Stimulated activated memory B cell treated with anti-CD40 and anti-IgM and Interleukin-4, amounts not matched to agents 10 μg/mL and 1 μg/mL and 100 μg/mL, for 72 hours (primary cell): ENCODE measurements at regions not wholly inside any gene's neighbourhood (a gene's known extent, or its start where the extent isn't known, plus 50 kb on each side); places are given as distances from the start of the nearest gene placed in this dataset.
A peak's percentile ranks its signal among the peaks of the same experiment; 100 is the strongest.

ENCODE experiments used
- ATAC-seq: fragments of 150-1000 bp; cut with Tn5 transposase; 2 replicates; pipeline ENCODE4 v1.10.0; 2021
- H3K27ac Mint-ChIP-seq: one replicate; pipeline ENCODE4 v1.8.0; 2022; ENCODE audit warnings: mild to moderate bottlenecking, mixed read lengths
- H3K27me3 Mint-ChIP-seq: one replicate; pipeline ENCODE4 v1.8.0; 2022; ENCODE audit warnings: mixed read lengths
- H3K36me3 Mint-ChIP-seq: one replicate; pipeline ENCODE4 v1.8.0; 2022; ENCODE audit warnings: mixed read lengths
- H3K4me1 Mint-ChIP-seq: one replicate; pipeline ENCODE4 v1.8.0; 2022; ENCODE audit warnings: mixed read lengths
- H3K4me3 Mint-ChIP-seq: one replicate; pipeline ENCODE4 v1.8.0; 2022; ENCODE audit warnings: mild to moderate bottlenecking, moderate library complexity, mixed read lengths
- H3K9me3 Mint-ChIP-seq: one replicate; pipeline ENCODE4 v1.8.0; 2022; ENCODE audit warnings: mixed read lengths

DNA sequence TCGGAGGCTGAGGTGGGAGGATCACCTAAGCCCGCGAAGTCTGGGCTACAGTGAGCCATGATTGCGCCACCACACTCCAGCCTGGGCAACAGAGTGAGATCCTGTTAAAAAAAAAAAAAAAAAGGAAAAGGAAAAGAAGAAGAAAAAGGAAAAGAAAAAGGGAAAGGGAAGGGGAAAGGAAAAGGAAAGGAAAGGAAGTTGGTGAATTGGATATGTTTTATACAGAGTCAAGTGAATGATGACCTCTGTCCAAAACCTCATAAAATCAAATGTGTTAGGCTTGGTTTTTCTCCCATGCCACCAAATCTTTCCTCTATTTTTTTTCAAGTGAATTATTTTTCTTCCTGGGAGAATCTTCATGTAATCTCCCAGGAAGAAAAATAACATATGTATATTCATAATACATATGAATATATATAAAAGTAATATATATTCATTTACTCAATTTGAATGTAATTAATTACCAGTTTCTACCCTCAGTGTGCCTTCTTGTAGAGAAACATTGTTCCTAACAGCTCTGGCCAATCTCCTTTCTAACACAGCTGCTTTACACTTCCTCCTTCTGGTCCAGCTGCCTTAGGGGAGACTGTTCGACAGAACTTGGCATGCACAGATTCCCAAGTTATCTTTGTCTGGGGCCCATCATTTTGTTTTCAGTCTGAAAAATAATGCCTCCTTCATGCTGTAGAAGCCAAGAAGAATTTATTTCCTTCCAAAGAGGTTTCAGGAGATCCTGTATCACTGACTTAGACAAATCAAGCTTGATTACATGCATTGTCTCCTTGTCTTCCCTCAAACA is 111.9 kb downstream of the CCDC34 start:
- no peak overlapping the region for H3K4me3 Mint-ChIP-seq
- ATAC-seq, result no peak

DNA sequence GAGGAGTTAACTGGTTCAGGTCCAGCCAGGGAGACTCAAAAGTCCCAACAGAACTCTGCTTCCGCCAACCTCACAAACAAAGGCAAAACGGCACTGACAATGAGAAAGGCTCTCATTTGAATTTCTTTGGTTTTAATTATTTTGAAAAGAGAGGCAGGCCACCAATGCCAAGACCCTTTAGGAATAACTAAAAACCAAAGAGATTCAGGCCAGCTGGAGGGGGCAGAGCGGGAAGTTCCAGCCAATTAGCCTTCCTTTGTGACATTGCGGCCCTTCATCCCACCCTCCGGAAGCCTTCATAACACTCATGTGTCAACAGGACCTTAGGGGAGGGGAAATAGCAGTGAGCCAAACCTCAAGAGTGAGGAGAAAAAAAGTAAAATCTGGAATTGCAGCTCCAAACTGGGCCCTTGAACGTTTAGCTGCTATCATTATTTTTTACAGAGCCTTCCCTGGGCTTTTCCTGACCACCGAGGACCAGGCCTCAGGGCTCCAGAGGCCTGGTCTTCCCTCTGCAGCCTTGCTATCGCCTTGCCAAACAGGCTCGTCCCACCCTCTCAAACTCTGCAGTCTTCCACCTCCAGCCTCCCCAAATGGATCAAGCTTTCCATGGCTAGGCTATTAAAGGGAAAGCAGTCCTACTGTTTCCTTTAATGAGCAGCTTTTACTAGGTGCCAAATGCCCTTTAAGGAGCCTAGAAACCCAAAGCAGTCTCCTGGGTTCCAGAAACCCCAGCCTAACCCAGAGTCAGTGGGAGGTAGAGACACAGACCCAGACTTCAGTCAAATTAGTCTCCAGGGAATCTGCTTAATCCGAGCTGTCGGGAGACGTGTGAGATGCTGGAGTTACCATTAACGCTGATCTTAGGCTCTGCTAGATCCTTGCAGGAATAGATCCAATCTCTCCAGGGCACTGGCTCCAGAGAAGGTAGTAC is 114.2 kb downstream of the CCDC34 start:
- H3K36me3 Mint-ChIP-seq, result no peaks in the 10 kb centered on the region
- ATAC-seq, result peak; percentile 12
- no peak overlapping the region for H3K4me3 Mint-ChIP-seq
- peaks cover 3% of the 10 kb centered on the region for H3K27me3 Mint-ChIP-seq
- H3K4me1 Mint-ChIP-seq, result no peaks in the 10 kb centered on the region
- H3K9me3 Mint-ChIP-seq, result no peaks in the 10 kb centered on the region
- no peak overlapping the region for H3K27ac Mint-ChIP-seq

More for the DNA sequence above, 111.9 kb downstream of the CCDC34 start:
- Mint-ChIP-seq H3K27ac (no peak overlapping the region), H3K27me3 (peaks cover 5% of the 10 kb centered on the region), H3K9me3 (peaks cover 2% of the 10 kb centered on the region), H3K36me3 (no peaks in the 10 kb centered on the region), H3K4me1 (no peaks in the 10 kb centered on the region)

DNA sequence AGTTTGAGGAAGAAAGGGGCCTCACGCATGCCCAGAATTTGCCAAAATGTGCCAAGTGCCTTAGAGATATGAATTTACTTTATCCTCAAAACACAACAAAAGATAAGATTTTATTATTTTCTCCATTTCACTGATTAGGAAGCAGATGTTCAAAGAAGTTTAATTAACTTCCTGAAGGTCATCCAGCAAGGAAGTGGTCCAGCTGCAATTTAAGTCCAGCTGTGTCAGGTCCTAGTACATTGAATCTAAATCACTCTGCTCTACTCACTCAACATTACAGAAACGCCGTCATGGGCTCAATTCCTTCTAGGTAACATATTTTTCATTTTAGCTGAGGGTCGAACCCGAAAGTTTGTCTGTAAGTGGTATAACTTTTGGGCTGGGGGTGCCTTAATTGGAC is 115.4 kb downstream of the CCDC34 start:
- Mint-ChIP-seq H3K27me3 (peaks cover 9% of the 10 kb centered on the region), H3K27ac (no peak overlapping the region), H3K4me1 (no peaks in the 10 kb centered on the region), H3K9me3 (no peaks in the 10 kb centered on the region), H3K36me3 (no peaks in the 10 kb centered on the region), H3K4me3 (no peak overlapping the region)
- ATAC-seq, result no peak

DNA sequence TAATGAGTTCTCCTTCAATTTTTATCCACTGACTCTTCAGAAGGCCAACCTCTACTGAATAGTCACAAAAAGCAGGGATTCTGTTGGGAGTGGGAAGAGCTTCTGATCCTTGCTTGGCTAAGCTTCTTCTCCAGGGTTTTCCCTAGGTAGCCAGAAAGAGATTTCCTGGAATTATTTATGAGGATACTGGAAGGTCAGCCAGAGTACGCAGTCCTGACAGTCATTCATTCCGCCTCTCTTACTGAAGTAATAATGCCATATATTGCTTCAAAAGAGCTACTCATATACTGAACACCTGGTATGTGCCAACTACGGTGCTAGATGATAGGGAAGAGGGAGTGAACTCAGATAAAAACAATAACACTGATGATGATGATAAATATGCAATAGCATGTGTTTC is 116.1 kb downstream of the CCDC34 start:
- H3K4me3 Mint-ChIP-seq, result no peak overlapping the region
- H3K4me1 Mint-ChIP-seq, result no peaks in the 10 kb centered on the region
- H3K36me3 Mint-ChIP-seq, result no peaks in the 10 kb centered on the region
- ATAC-seq, result no peak
- peaks cover 9% of the 10 kb centered on the region for H3K27me3 Mint-ChIP-seq
- no peak overlapping the region for H3K27ac Mint-ChIP-seq
- H3K9me3 Mint-ChIP-seq, result no peaks in the 10 kb centered on the region

DNA sequence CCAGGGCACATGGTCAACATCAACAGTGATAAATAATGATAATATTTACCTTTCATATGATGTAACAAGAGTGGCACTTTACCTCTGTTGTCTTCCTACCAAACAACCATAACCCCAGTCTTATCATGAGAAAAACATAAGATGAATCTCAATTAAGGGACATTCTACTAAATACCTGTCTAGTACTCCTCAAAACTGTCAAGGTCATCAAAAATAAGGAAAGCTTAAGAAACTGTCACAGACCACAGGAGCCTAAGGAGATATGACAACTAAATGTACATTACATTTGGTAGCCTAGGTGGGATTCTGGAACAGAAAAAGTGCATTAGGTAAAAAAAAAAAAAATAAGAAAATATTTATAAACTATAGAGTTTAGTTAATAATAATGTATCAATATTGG is 118.1 kb downstream of the CCDC34 start:
- peaks cover 9% of the 10 kb centered on the region for H3K27me3 Mint-ChIP-seq
- H3K27ac Mint-ChIP-seq, result no peak overlapping the region
- no peaks in the 10 kb centered on the region for H3K36me3 Mint-ChIP-seq
- H3K4me1 Mint-ChIP-seq, result no peaks in the 10 kb centered on the region
- no peaks in the 10 kb centered on the region for H3K9me3 Mint-ChIP-seq
- no peak overlapping the region for H3K4me3 Mint-ChIP-seq
- no peak for ATAC-seq

GRCh38 chr11:27242591-27242990 is 120.4 kb downstream of the CCDC34 start:
- Mint-ChIP-seq H3K4me3 (no peak overlapping the region), H3K27me3 (peaks cover 9% of the 10 kb centered on the region), H3K27ac (no peak overlapping the region), H3K9me3 (no peaks in the 10 kb centered on the region), H3K36me3 (no peaks in the 10 kb centered on the region), H3K4me1 (no peaks in the 10 kb centered on the region)
- ATAC-seq, result no peak

DNA sequence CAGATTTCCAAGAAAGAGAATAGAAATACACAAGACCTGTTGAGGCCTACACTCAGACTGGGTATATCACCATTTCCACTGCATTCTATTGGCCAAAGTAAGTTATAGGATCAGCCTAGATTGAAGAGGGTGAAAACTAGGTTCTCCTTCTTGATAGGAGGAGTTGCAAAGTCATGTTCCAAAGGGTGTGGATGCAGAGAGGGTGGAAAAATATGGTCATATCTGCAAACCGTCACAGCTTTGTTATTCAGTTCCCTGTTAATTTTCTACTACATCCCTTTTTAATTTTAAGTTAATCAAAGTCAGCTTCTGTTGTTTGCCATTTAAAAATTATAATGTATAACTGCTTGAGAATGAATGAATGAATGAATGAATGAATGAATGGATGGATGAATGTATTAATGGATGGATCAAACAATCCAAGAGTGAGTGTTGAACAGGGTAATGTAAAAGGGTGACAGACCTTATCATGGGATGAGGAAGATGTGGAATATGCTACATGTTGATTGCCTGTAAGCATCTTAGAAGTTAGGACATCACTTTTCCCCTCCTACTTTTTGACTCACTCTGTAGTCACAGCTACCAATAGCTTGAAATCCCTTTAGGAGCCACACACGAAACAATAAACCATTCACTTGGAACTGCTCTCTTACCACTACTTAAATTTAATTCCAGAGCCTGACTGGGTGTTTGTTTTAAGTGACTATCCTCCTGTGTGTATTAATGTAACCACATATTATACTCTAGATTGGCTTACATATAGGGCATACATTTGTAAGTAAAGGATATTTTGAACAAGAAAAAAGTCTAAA is 121.5 kb downstream of the CCDC34 start:
- H3K4me3 Mint-ChIP-seq, result no peak overlapping the region
- no peaks in the 10 kb centered on the region for H3K4me1 Mint-ChIP-seq
- no peak for ATAC-seq
- peaks cover 9% of the 10 kb centered on the region for H3K27me3 Mint-ChIP-seq
- H3K36me3 Mint-ChIP-seq, result no peaks in the 10 kb centered on the region
- H3K9me3 Mint-ChIP-seq, result no peaks in the 10 kb centered on the region
- no peak overlapping the region for H3K27ac Mint-ChIP-seq

DNA sequence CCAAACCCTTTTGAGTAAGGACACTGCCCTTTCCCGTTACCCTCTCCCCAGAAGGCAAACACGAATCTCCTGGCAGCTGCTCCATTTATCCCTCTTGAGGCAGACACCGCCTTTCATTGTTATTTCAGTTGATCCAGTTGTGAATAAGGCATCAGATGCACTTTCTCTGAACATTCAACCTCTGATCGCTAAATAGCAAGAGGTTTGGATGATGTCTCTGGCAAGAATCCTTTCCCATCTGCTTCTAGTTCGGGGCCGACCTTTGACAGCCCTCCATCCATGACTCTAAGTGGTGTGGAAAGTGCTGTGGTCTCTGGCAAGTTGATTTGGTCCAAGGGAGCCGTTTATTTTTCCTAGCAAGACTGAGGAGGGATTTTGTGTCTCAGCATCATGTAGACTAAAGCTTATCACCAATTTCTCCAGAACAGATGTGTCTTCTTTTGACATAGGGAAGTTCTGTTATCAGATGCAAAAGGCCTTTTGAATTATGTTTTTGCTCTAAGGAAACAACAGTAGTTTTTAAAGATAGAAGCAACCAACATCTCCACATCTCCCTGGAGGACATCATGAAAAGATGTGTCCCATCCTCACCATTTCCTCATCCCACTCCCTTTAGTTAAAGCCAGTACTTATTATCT is 123.6 kb downstream of the CCDC34 start:
- ATAC-seq, result no peak
- Mint-ChIP-seq H3K4me1 (peaks cover 10% of the 10 kb centered on the region), H3K9me3 (no peaks in the 10 kb centered on the region), H3K36me3 (no peaks in the 10 kb centered on the region), H3K27ac (peak overlapping the region; percentile 25), H3K4me3 (no peak overlapping the region), H3K27me3 (peaks cover 9% of the 10 kb centered on the region)

DNA sequence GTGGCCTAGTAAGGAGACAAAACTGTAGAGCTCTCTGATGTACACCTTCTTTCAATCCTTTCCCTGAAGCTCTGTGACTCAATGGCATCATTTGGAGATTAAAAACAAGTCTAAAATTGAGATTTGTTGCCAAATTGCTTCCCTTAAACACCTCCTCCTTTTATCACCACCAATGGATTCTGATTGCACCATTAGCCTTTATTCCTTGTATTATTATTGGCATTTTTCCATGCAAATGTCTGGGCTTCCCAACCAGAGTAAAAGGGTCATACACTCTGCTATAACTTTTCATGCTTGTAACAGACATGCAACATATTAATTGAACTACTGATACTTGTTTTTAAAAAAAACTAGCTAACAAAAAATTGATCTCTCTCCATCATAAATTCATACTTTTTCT is 124.2 kb downstream of the CCDC34 start:
- no peak for ATAC-seq
- H3K4me1 Mint-ChIP-seq, result peaks cover 16% of the 10 kb centered on the region
- H3K36me3 Mint-ChIP-seq, result no peaks in the 10 kb centered on the region
- H3K27me3 Mint-ChIP-seq, result peaks cover 5% of the 10 kb centered on the region
- H3K27ac Mint-ChIP-seq, result no peak overlapping the region
- no peak overlapping the region for H3K4me3 Mint-ChIP-seq
- H3K9me3 Mint-ChIP-seq, result no peaks in the 10 kb centered on the region

DNA sequence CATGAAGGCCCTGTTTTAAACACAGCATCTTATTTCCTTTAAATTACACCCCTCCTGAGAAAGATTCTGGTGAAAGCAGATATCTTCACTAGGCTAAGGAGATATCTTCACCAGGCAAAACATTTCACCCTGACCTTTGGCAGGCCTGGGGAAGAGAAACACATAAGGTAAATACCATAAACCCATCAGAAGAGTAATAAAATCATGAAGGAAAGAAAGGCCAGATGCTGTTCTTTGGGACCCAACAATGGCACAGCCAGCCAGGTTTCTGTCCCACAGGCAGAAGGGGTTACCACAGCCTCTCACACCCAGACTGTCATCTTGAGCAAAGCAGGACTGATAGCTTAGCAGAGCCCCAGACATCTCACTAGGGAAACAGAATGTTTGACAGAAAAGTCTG is 125.4 kb downstream of the CCDC34 start:
- no peak overlapping the region for H3K4me3 Mint-ChIP-seq
- no peak for ATAC-seq
- no peak overlapping the region for H3K27ac Mint-ChIP-seq
- no peaks in the 10 kb centered on the region for H3K9me3 Mint-ChIP-seq
- peaks cover 26% of the 10 kb centered on the region for H3K4me1 Mint-ChIP-seq
- H3K36me3 Mint-ChIP-seq, result no peaks in the 10 kb centered on the region
- H3K27me3 Mint-ChIP-seq, result no peaks in the 10 kb centered on the region

- H3K27me3 Mint-ChIP-seq, result no peaks in the 10 kb centered on the region
- no peak for ATAC-seq
- H3K4me1 Mint-ChIP-seq, result peaks cover 26% of the 10 kb centered on the region
- H3K9me3 Mint-ChIP-seq, result no peaks in the 10 kb centered on the region
- no peak overlapping the region for H3K4me3 Mint-ChIP-seq
- no peaks in the 10 kb centered on the region for H3K36me3 Mint-ChIP-seq
- H3K27ac Mint-ChIP-seq, result peak overlapping the region; percentile 97
Measured at GRCh38 chr11:27234961-27235360, 128.1 kb downstream of the CCDC34 start.

DNA sequence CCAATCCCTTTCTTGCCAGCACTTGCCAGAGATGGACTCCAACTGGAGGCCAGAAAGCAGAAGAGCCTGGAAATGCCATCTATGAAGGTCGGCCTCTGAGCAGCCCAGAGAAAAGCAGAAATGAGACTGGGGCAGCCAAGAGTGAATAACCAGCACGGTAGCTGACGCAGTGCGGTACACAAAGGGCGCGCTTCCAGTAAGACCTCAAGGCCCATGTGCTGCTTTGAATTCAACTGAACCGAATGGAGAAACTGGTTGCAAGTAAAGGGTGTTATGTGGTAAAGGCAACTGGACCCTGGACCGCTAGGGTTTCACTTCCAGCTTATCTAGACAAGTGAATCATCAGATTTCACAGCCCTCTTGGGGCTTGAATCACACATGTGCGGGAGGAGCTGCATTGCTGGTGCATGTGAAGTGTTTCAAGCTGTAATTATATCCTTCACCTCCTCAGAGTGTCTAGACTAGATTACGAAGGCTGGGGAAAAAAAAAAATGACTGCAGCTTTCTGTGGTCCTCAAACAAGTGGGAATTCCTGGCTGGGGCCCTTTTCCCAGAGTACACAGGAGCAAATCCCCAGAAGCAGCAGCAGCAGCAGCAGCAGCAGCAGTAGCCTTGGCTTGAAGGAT is 128.9 kb downstream of the CCDC34 start:
- no peaks in the 10 kb centered on the region for H3K9me3 Mint-ChIP-seq
- no peaks in the 10 kb centered on the region for H3K27me3 Mint-ChIP-seq
- peak overlapping the region; percentile 58 for H3K4me3 Mint-ChIP-seq
- H3K36me3 Mint-ChIP-seq, result no peaks in the 10 kb centered on the region
- peaks cover 26% of the 10 kb centered on the region for H3K4me1 Mint-ChIP-seq
- H3K27ac Mint-ChIP-seq, result peak overlapping the region; percentile 97
- peak; percentile 97 for ATAC-seq

- H3K27me3 Mint-ChIP-seq, result no peaks in the 10 kb centered on the region
- peak overlapping the region; percentile 58 for H3K4me3 Mint-ChIP-seq
- peak overlapping the region; percentile 97 for H3K27ac Mint-ChIP-seq
- H3K9me3 Mint-ChIP-seq, result no peaks in the 10 kb centered on the region
- H3K4me1 Mint-ChIP-seq, result peaks cover 26% of the 10 kb centered on the region
- peak; percentile 64 for ATAC-seq
- H3K36me3 Mint-ChIP-seq, result no peaks in the 10 kb centered on the region
Measured at GRCh38 chr11:27233654-27234042, 129.4 kb downstream of the CCDC34 start.

GRCh38 chr11:27231530-27231929 is 131.5 kb downstream of the CCDC34 start:
- peaks cover 26% of the 10 kb centered on the region for H3K4me1 Mint-ChIP-seq
- no peak overlapping the region for H3K4me3 Mint-ChIP-seq
- H3K9me3 Mint-ChIP-seq, result no peaks in the 10 kb centered on the region
- no peak for ATAC-seq
- H3K36me3 Mint-ChIP-seq, result no peaks in the 10 kb centered on the region
- no peak overlapping the region for H3K27ac Mint-ChIP-seq
- H3K27me3 Mint-ChIP-seq, result no peaks in the 10 kb centered on the region
